ENCODE measurements at regions not wholly inside any gene's neighbourhood (a gene's known extent, or its start where the extent isn't known, plus 50 kb on each side); places are given as distances from the start of the nearest gene placed in this dataset.

- no peak for TF ChIP-seq EZH2 (IDR thresholded peaks at IDR 0.05; ENCODE audit: borderline replicate concordance, low read depth, low read length, severe bottlenecking)
- no peak for TF ChIP-seq CTCF (IDR thresholded peaks at IDR 0.05; ENCODE audit: extremely low read depth in 1 of 2, insufficient read depth in 1 of 2, low read depth in 1 of 2, low read length in 2 of 2)
- TF ChIP-seq POLR2A (IDR thresholded peaks at IDR 0.05; ENCODE audit: low read depth, low read length) = no peak
Measured at GRCh38 chr1:4061521-4062031, 161.5 kb upstream of the C1orf174 start.
